NCI-H69 (cell line): ENCODE measurements at regions not wholly inside any gene's neighbourhood (a gene's known extent, or its start where the extent isn't known, plus 50 kb on each side); places are given as distances from the start of the nearest gene placed in this dataset.

Experiments used
- DNase-seq: peaks from one replicate; lab custom pipeline; 2025; lab: John Stamatoyannopoulos, UW

GRCh38 chr1:233518344-233518743 lies 95.6 kb upstream of the KCNK1 start:
- peak; percentile 74 for DNase-seq

- DNase-seq = no peak
Observed at GRCh38 chr1:233520261-233521191, 93.4 kb upstream of the KCNK1 start.

GRCh38 chr1:233523047-233523446 lies 90.9 kb upstream of the KCNK1 start:
- no peak for DNase-seq

GRCh38 chr1:233527818-233528217 lies 86.1 kb upstream of the KCNK1 start:
- no peak for DNase-seq

GRCh38 chr1:233530665-233531386 lies 83.1 kb upstream of the KCNK1 start:
- DNase-seq = no peak

GRCh38 chr1:233540816-233541215 lies 73.1 kb upstream of the KCNK1 start:
- no peak for DNase-seq

GRCh38 chr1:233543338-233544255 lies 70.3 kb upstream of the KCNK1 start:
- no peak for DNase-seq

- DNase-seq = no peak
Observed at GRCh38 chr1:233544304-233544703, 69.6 kb upstream of the KCNK1 start.

GRCh38 chr1:233547726-233548125 lies 66.2 kb upstream of the KCNK1 start:
- DNase-seq = no peak

- DNase-seq = no peak
Observed at GRCh38 chr1:233549404-233549803, 64.5 kb upstream of the KCNK1 start.

- no peak for DNase-seq
Observed at GRCh38 chr1:233549917-233550316, 64.0 kb upstream of the KCNK1 start.

- DNase-seq = no peak
Observed at GRCh38 chr1:233554037-233554436, 59.9 kb upstream of the KCNK1 start.

GRCh38 chr1:233561708-233562426 lies 52.0 kb upstream of the KCNK1 start:
- DNase-seq = no peak
